SK-N-SH (cell line): ENCODE measurements at regions not wholly inside any gene's neighbourhood (a gene's known extent, or its start where the extent isn't known, plus 50 kb on each side); places are given as distances from the start of the nearest gene placed in this dataset.

Experiments used
- CTCF ChIA-PET: fragments of 300-600, 350-600 bp; formaldehyde crosslinking; extraction: SDS; loops from one replicate; lab custom pipeline; 2021; lab: Yijun Ruan, JAX
- POLR2A ChIA-PET: fragments of 350-600 bp; sonication (Branson Sonifier 250); formaldehyde crosslinking; extraction: SDS; loops from one replicate; lab custom pipeline; 2020; ENCODE audit warnings: antibody characterized with exemption, inconsistent platforms; lab: Yijun Ruan, JAX
- DNase-seq: peaks from one replicate; pipeline ENCODE4 v3.0.0; 2012
- H2AFZ ChIP-seq: fragments of 200-600 bp; sonication (generic); 2 replicates; pipeline ENCODE4 v1.8.1; 2016; ENCODE audit warnings: antibody characterized with exemption, mild to moderate bottlenecking, low read depth
- H3F3A ChIP-seq: fragments of 200-600 bp; sonication (generic); replicated peaks from 2 replicates; pipeline ENCODE3; 2016; ENCODE audit warnings: antibody characterized with exemption, mild to moderate bottlenecking; ENCODE audit not compliant: insufficient read depth
- H3K27ac ChIP-seq, 2 experiments: fragments of 200-500 bp in 1 of 2; fragments of 200-600 bp in 1 of 2; sonication (Bioruptor generic) in 1 of 2; sonication (generic), shearing (Covaris generic) in 1 of 2; 2 replicates each; pipeline versions ENCODE4 v1.5.1 to v1.6.1; 2014 to 2016; ENCODE audit warnings: low read depth in 2 of 2, inconsistent platforms in 1 of 2, low read length in 1 of 2, mild to moderate bottlenecking in 1 of 2, mixed read lengths in 1 of 2
- H3K27me3 ChIP-seq: fragments of 200-600 bp; sonication (generic), shearing (Covaris generic); 2 replicates; pipeline ENCODE4 v1.6.1; 2016; ENCODE audit warnings: mixed run types; ENCODE audit not compliant: insufficient read depth
- H3K36me3 ChIP-seq, 2 experiments: fragments of 200-500 bp in 1 of 2; fragments of 200-600 bp in 1 of 2; sonication (Bioruptor generic) in 1 of 2; sonication (generic) in 1 of 2; replicated peaks in 1 of 2; 2 replicates each; pipeline versions ENCODE3 to v1.5.1; 2014 to 2016; ENCODE audit warnings: low read length in 1 of 2, mild to moderate bottlenecking in 1 of 2; ENCODE audit not compliant: insufficient read depth in 2 of 2, control insufficient read depth in 1 of 2
- H3K4me1 ChIP-seq, 2 experiments: fragments of 200-500 bp in 1 of 2; fragments of 200-600 bp in 1 of 2; sonication (Bioruptor generic) in 1 of 2; sonication (generic), shearing (Covaris generic) in 1 of 2; 2 replicates each; pipeline versions ENCODE4 v1.5.1 to v1.6.1; 2014 to 2016; ENCODE audit warnings: low read depth in 1 of 2, low read length in 1 of 2, mixed run types in 1 of 2; ENCODE audit not compliant: insufficient read depth in 2 of 2, control insufficient read depth in 1 of 2
- H3K4me2 ChIP-seq: fragments of 200-600 bp; sonication (generic), shearing (Covaris generic); 2 replicates; pipeline ENCODE4 v1.6.1; 2017; ENCODE audit warnings: mixed run types
- H3K4me3 ChIP-seq, 2 experiments: fragments of 200-500 bp in 1 of 2; fragments of 200-600 bp in 1 of 2; sonication (Bioruptor generic) in 1 of 2; sonication (generic), shearing (Covaris generic) in 1 of 2; 2 replicates each; pipeline versions ENCODE4 v1.5.1 to v1.8.1; 2014 to 2016; ENCODE audit warnings: low read depth in 2 of 2, inconsistent platforms in 1 of 2, low read length in 1 of 2, mild to moderate bottlenecking in 1 of 2, mixed read lengths in 1 of 2, moderate library complexity in 1 of 2
- H3K79me2 ChIP-seq: fragments of 200-600 bp; sonication (generic); 2 replicates; pipeline ENCODE4 v1.8.1; 2017; ENCODE audit warnings: mild to moderate bottlenecking; ENCODE audit not compliant: insufficient read depth
- H3K9ac ChIP-seq: fragments of 200-600 bp; sonication (generic); 2 replicates; pipeline ENCODE4 v1.6.1; 2017; ENCODE audit warnings: mixed run types
- H3K9me2 ChIP-seq: fragments of 200-600 bp; sonication (generic); 2 replicates; pipeline ENCODE4 v1.6.1; 2017; ENCODE audit warnings: mixed run types
- H3K9me3 ChIP-seq: fragments of 200-600 bp; sonication (generic); 2 replicates; pipeline ENCODE4 v1.6.1; 2017; ENCODE audit warnings: mixed run types, mild to moderate bottlenecking, moderate library complexity
- H4K20me1 ChIP-seq: fragments of 200-600 bp; sonication (generic); 2 replicates; pipeline ENCODE4 v1.6.1; 2017; ENCODE audit warnings: mild to moderate bottlenecking, mixed run types; ENCODE audit not compliant: insufficient read depth
- ELF1 ChIP-seq: IDR thresholded peaks from 2 replicates; pipeline ENCODE4 v1.4.0; 2012
- EP300 ChIP-seq, 2 experiments: IDR thresholded peaks; 2 replicates each; pipeline versions ENCODE4 v1.4.0 to v1.6.1; 2012; ENCODE audit warnings: borderline replicate concordance in 1 of 2, low read depth in 1 of 2, low read length in 1 of 2
- FOXM1 ChIP-seq: IDR thresholded peaks from 2 replicates; pipeline ENCODE4 v1.4.0; 2012; ENCODE audit warnings: low read depth, mild to moderate bottlenecking
- GABPA ChIP-seq: IDR thresholded peaks from 2 replicates; pipeline ENCODE4 v1.4.0; 2012; ENCODE audit warnings: low read depth, mild to moderate bottlenecking
- IRF3 ChIP-seq: fragments of 150-350 bp; IDR thresholded peaks from 2 replicates; pipeline ENCODE4 v1.6.1; 2016; ENCODE audit warnings: mild to moderate bottlenecking, low read depth, low read length
- JUND ChIP-seq: IDR thresholded peaks from 2 replicates; pipeline ENCODE4 v1.4.0; 2012
- MAX ChIP-seq: IDR thresholded peaks from 2 replicates; pipeline ENCODE4 v1.4.0; 2012; ENCODE audit warnings: low read depth
- MXI1 ChIP-seq: IDR thresholded peaks from 2 replicates; pipeline ENCODE4 v1.6.1; 2012; ENCODE audit warnings: mild to moderate bottlenecking, low read depth, low read length, improper control_type of control experiment
- NRF1 ChIP-seq: IDR thresholded peaks from 2 replicates; pipeline ENCODE4 v1.6.1; 2012; ENCODE audit warnings: low read depth, mild to moderate bottlenecking, low read length
- POLR2AphosphoS5 ChIP-seq: IDR thresholded peaks from 2 replicates; pipeline ENCODE4 v1.6.1; 2012; ENCODE audit warnings: low read depth, low read length
- RXRA ChIP-seq: IDR thresholded peaks from 2 replicates; pipeline ENCODE4 v1.4.0; 2012; ENCODE audit warnings: low read depth, mild to moderate bottlenecking, borderline replicate concordance
- SIN3A ChIP-seq: IDR thresholded peaks from 2 replicates; pipeline ENCODE4 v1.6.1; 2012; ENCODE audit warnings: low read depth, mild to moderate bottlenecking, low read length, moderate library complexity, borderline replicate concordance
- TEAD4 ChIP-seq: IDR thresholded peaks from 2 replicates; pipeline ENCODE4 v1.4.0; 2012; ENCODE audit warnings: mild to moderate bottlenecking, borderline replicate concordance; ENCODE audit not compliant: insufficient read depth
- USF1 ChIP-seq: IDR thresholded peaks from 2 replicates; pipeline ENCODE4 v1.4.0; 2012; ENCODE audit warnings: low read depth, borderline replicate concordance
- ZBTB33 ChIP-seq: IDR thresholded peaks from 2 replicates; pipeline ENCODE4 v1.4.0; 2012; ENCODE audit warnings: low read depth, borderline replicate concordance
- WGBS: methylation state at CpG from one replicate; pipeline ENCODE4 v1.1.6; 2017; ENCODE audit warnings: low lambda C conversion rate; 5-methylcytosine and 5-hydroxymethylcytosine counted together

- Histone ChIP-seq H3K4me2 (no peak overlapping the region), H3K9me2 (no peaks in the 10 kb centered on the region), H3K79me2 (no peaks in the 10 kb centered on the region), H3F3A (no peaks in the 10 kb centered on the region), H3K9ac (no peak overlapping the region), H3K9me3 (no peaks in the 10 kb centered on the region), H4K20me1 (no peaks in the 10 kb centered on the region), H3K36me3 (no peaks in the 10 kb centered on the region), H3K4me1 (peaks cover 0 to 7% of the 10 kb centered on the region in 2 experiments; a peak in 1 of 4 replicates), H3K27ac (no peak overlapping the region), H2AFZ (no peak overlapping the region), H3K4me3 (no peak overlapping the region), H3K27me3 (peaks cover 17% of the 10 kb centered on the region)
- CTCF ChIA-PET = interaction anchor here (1.2 to 2.0 kb wide), 3 partner anchors 16 to 24 kb away, joined by 3 to 8 read pairs (median 3); no protein-coding TSS in a partner anchor
- POLR2A ChIA-PET = no interaction called here
- TF ChIP-seq IRF3 (no peak), FOXM1 (no peak), MXI1 (no peak), POLR2AphosphoS5 (no peak), MAX (no peak), SIN3A (no peak), JUND (no peak), ZBTB33 (no peak), RXRA (no peak), ELF1 (no peak), EP300 (IDR thresholded peaks at IDR 0.05; ENCODE audit: borderline replicate concordance in 1 of 2, low read depth in 1 of 2, low read length in 1 of 2) (no peak), GABPA (no peak), TEAD4 (no peak), NRF1 (no peak), USF1 (no peak)
- no peak for DNase-seq
- WGBS = 20% methylated on average over 1 of the region's 2 CpGs
Measured at GRCh38 chr22:22086501-22087158, 104.0 kb upstream of the TOP3B start.
